ENCODE measurements at regions not wholly inside any gene's neighbourhood (a gene's known extent, or its start where the extent isn't known, plus 50 kb on each side); places are given as distances from the start of the nearest gene placed in this dataset.

DNA sequence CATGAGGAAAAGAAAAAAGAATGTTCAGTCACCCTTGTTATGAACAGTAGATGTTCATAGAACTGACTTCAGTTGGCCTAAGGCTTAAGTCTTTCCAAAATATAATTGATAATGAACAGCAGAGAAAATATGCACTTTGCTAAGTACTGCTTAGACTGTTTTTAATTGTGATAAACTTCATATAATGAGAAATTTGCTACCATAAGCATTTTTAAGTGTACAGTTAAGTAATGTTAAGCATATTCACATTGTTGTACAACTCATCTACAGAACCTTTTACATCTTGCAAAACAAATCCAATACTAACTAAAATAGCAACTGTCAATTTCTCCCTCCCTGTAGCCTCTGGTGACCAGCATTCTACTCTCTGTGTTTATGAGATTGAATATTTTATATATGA lies 792.2 kb upstream of the LCORL start:
- no peak for FAIRE-seq
- H3K4me3 ChIP-seq = no peak overlapping the region
- intact Hi-C loops (cut with DNase I) = no loop called here
- no peaks in the 10 kb centered on the region for H3K4me1 ChIP-seq
- no peaks in the 10 kb centered on the region for H3K36me3 ChIP-seq
- no peak for ATAC-seq
- TF ChIP-seq, protein P1, sequence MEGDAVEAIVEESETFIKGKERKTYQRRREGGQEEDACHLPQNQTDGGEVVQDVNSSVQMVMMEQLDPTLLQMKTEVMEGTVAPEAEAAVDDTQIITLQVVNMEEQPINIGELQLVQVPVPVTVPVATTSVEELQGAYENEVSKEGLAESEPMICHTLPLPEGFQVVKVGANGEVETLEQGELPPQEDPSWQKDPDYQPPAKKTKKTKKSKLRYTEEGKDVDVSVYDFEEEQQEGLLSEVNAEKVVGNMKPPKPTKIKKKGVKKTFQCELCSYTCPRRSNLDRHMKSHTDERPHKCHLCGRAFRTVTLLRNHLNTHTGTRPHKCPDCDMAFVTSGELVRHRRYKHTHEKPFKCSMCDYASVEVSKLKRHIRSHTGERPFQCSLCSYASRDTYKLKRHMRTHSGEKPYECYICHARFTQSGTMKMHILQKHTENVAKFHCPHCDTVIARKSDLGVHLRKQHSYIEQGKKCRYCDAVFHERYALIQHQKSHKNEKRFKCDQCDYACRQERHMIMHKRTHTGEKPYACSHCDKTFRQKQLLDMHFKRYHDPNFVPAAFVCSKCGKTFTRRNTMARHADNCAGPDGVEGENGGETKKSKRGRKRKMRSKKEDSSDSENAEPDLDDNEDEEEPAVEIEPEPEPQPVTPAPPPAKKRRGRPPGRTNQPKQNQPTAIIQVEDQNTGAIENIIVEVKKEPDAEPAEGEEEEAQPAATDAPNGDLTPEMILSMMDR (IDR thresholded peaks at IDR 0.05) = no peak
- no peak for DNase-seq
- no peaks in the 10 kb centered on the region for H3K27me3 ChIP-seq
- peak overlapping the region in 2 of 4 donors; percentile 34 to 51 for H3K27ac ChIP-seq
- no peaks in the 10 kb centered on the region for H3K9me3 ChIP-seq

DNA sequence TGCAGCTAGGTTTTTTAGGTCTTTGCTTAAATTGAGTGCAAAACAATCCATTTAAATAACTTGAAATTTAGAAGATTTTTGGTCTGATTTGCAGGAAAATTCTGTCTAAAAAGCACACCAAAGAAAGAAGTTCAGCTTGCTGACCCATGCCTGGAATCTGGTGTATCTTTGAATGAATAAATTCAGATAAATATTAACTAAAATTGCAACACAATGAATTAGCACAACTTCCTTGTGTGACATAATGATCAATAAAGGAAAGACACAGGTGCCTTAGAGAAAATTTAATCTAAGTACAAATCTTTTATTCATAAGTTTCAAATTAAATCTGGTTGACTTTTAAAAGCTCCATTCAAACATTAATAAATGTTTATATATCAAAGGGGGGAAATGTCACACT lies 791.5 kb upstream of the LCORL start:
- H3K36me3 ChIP-seq = no peaks in the 10 kb centered on the region
- DNase-seq = no peak
- FAIRE-seq = no peak
- H3K4me1 ChIP-seq = no peaks in the 10 kb centered on the region
- H3K27ac ChIP-seq = peak overlapping the region in 2 of 4 donors; percentile 34 to 51
- H3K9me3 ChIP-seq = no peaks in the 10 kb centered on the region
- TF ChIP-seq, protein P1 (IDR thresholded peaks at IDR 0.05) = no peak
- peak; percentile 58 to 75 (median 68) for ATAC-seq
- H3K27me3 ChIP-seq = no peaks in the 10 kb centered on the region
- H3K4me3 ChIP-seq = no peak overlapping the region
- intact Hi-C loops (cut with DNase I) = no loop called here

DNA sequence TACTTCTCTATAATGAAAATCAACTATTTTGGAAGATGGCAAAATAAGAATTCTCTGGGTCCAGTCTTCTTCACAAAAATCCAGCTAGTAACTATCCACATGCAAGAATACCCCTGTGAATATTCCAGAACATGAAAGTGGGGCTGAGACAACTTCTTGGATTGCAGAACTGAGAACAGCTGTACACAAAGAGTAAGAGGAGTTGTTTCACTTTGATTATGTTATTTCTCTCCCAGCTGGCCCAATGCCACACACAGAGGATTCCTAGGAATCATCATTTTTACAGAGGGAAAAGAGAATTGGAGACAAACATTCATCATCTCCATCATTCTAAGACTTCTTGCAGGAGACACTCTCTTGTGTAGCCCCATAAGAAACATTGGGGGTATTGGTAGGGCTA lies 782.2 kb upstream of the LCORL start:
- intact Hi-C loops (cut with DNase I) = no loop called here
- Histone ChIP-seq H3K9me3 (no peaks in the 10 kb centered on the region), H3K36me3 (no peaks in the 10 kb centered on the region), H3K27me3 (no peaks in the 10 kb centered on the region), H3K4me3 (no peak overlapping the region), H3K27ac (no peak overlapping the region), H3K4me1 (no peaks in the 10 kb centered on the region)
- FAIRE-seq = no peak
- no peak for ATAC-seq
- TF ChIP-seq, protein P1 (IDR thresholded peaks at IDR 0.05) = no peak
- DNase-seq = no peak

DNA sequence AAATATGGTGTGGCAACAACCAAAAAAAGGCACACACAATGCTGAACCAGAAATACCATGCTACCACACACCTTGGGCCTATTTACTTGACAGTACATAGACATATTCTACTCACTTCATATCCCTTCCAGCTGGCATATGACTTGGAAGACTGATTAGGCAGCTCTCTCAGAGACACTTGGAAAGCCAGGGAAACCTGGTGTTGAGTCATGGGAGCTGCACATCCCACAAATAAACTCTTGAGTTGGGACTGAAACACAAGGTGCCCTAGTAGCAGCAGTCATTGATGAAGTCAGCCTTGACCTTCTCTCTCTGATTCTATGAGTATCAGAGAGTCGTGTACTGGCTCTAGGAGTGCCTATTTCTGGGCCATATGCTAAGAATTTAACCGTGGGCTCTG lies 776.6 kb upstream of the LCORL start:
- no peak for DNase-seq
- TF ChIP-seq, protein P1 (IDR thresholded peaks at IDR 0.05) = no peak

DNA sequence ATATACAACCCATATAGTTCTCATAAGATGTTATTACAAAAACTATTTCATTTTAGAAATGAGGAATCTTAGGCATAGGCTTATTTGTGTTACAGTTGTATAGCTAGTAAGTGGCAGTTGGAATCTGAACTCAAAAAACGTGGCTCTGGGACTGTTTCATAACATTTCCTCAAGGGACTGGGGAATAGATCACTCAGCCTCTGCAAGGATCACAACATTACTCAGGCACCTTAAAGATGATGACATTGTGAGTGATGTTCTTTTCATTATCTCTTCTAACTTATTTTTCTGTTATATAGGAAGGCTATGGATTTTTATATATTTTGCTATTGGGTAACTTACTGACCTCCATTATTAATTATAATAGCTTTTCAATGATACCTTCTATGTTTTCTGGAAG lies 774.2 kb upstream of the LCORL start:
- 47 to 53% methylated on average over 1 of the region's 1 CpG for WGBS, 2 donors
- Histone ChIP-seq H3K4me3 (no peak overlapping the region), H3K27me3 (peaks cover 0 to 5% (median 0%) of the 10 kb centered on the region in 4 donors), H3K9me3 (no peaks in the 10 kb centered on the region), H3K27ac (no peak overlapping the region), H3K36me3 (no peaks in the 10 kb centered on the region), H3K4me1 (no peaks in the 10 kb centered on the region)
- TF ChIP-seq, protein P1 (IDR thresholded peaks at IDR 0.05) = no peak
- no peak for ATAC-seq
- intact Hi-C loops (cut with DNase I) = no loop called here
- FAIRE-seq = no peak
- DNase-seq = no peak

More for the DNA sequence above, 776.6 kb upstream of the LCORL start:
- FAIRE-seq (no peak), ATAC-seq (no peak)
- Histone ChIP-seq H3K27ac (no peak overlapping the region), H3K4me3 (no peak overlapping the region), H3K4me1 (no peaks in the 10 kb centered on the region), H3K27me3 (peaks cover 0 to 5% (median 0%) of the 10 kb centered on the region in 4 donors), H3K9me3 (no peaks in the 10 kb centered on the region), H3K36me3 (no peaks in the 10 kb centered on the region)
- intact Hi-C loops (cut with DNase I) = no loop called here
- WGBS, 2 donors = 64% methylated on average over 2 of the region's 2 CpGs
